WI38 (cell line): ENCODE measurements at regions not wholly inside any gene's neighbourhood (a gene's known extent, or its start where the extent isn't known, plus 50 kb on each side); places are given as distances from the start of the nearest gene placed in this dataset.

Source experiments
- H3K4me3 ChIP-seq: 2 replicates; pipeline ENCODE4 v1.5.1; 2011; ENCODE audit warnings: low read depth, mild to moderate bottlenecking, control low read depth, low read length
- CTCF ChIP-seq: IDR thresholded peaks from 2 replicates; pipeline ENCODE4 v1.5.1; 2012; ENCODE audit warnings: low read depth, mild to moderate bottlenecking, control low read depth, low read length

- TF ChIP-seq CTCF, result no peak
These were observed 93.1 kb upstream of the TEX13D start for GRCh38 chrX:124239324-124239723.

DNA sequence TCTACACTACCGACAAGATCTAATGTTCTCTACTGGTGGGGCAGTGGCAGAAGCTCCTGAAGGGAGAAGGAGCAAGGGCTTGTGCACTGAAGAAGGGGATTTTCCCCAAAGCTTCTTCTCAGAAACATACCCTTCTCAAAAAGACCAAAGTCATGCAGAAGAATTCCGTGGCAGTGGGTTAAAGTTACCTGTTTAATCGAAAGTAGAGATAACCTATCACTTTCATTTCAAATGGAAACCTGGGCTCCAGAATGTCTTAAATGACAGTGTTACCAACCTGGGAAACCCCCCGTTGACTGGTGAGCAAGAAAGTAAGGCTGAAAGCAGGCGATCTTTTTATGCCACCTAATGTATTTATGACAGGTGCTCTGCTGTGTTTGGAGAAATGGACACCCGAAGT lies 92.5 kb upstream of the TEX13D start:
- TF ChIP-seq CTCF, result no peak
- H3K4me3 ChIP-seq, result no peak overlapping the region

More at GRCh38 chrX:124239324-124239723, 93.1 kb upstream of the TEX13D start:
- H3K4me3 ChIP-seq, result no peak overlapping the region

DNA sequence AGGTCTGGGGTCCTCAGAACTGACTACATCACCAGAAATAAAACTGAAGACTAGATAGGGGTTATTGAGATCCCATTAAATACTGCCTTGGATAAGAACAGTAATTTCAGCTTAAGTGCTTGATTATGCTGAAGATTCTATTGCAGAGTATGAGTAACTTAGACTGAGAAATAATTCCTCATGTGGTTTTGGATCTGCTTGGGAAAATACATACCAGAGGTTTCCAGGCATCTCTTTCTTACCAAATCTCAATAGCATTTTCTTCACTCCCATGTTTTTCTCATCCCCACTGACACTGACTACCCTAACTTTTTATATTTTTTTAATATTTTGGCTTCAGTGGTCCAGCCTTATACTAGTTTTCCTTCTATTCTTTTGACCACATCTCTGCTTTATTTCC lies 92.0 kb upstream of the TEX13D start:
- TF ChIP-seq CTCF, result no peak
- no peak overlapping the region for H3K4me3 ChIP-seq

GRCh38 chrX:124242131-124242530 lies 90.3 kb upstream of the TEX13D start:
- no peak for TF ChIP-seq CTCF
- H3K4me3 ChIP-seq, result no peak overlapping the region

- no peak overlapping the region for H3K4me3 ChIP-seq
- TF ChIP-seq CTCF, result no peak
These were observed 83.1 kb upstream of the TEX13D start for GRCh38 chrX:124249345-124249744.

DNA sequence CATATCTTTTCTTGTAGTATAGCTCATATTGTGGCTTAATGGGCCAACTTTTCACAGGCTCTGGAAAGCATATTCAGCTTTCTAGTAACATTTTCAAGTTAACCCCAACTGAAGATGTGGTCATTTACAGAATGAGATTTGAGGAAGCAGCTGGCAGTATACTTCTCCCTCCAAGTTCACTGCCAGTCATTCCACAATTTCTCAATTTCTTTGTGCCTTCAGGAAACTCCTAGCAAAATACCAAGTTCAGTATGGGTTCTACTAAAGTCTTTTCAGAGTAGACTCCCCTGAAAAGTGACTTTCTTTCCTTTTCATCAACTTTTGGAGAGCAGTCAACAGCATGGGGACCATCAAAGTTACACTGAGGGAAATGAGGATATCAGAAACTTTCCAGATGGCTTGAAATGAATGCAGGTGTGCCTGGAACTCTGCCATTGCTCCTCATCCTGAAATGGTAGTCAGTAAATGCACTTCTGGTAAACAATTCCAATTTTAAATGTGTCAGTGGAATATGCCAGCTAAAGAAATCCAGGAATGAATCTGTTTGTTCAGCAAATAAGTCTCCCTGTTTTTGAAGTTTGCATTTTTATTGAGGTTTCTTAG lies 81.5 kb upstream of the TEX13D start:
- no peak for TF ChIP-seq CTCF
- H3K4me3 ChIP-seq, result no peak overlapping the region

- no peak for TF ChIP-seq CTCF
- H3K4me3 ChIP-seq, result no peak overlapping the region
These were observed 77.8 kb upstream of the TEX13D start for GRCh38 chrX:124254611-124255010.
